ENCODE measurements at regions not wholly inside any gene's neighbourhood (a gene's known extent, or its start where the extent isn't known, plus 50 kb on each side); places are given as distances from the start of the nearest gene placed in this dataset.

DNA sequence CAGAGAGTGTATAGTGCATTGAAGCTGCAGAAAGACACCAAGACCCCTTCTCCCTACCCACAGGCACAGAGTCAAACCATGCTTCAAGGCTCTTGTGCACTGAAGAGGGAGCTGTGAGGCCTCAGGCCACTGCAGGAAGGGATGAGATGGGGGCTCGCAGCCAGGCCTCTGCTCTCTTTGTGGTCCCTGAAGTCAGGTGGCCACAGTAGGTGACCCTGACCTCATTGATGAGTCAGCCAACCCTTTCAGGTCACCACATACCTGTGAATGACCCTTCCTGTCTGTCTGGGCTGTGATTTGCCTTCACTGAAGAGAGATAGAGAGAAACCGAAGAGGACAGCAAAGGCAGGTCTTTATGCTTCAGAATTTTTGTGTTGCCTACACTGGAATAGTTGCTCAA is 372.1 kb downstream of the ACTL7B start:
- H3K4me3 ChIP-seq (ENCODE audit: low read length): no peak overlapping the region
- TF ChIP-seq, protein P1, sequence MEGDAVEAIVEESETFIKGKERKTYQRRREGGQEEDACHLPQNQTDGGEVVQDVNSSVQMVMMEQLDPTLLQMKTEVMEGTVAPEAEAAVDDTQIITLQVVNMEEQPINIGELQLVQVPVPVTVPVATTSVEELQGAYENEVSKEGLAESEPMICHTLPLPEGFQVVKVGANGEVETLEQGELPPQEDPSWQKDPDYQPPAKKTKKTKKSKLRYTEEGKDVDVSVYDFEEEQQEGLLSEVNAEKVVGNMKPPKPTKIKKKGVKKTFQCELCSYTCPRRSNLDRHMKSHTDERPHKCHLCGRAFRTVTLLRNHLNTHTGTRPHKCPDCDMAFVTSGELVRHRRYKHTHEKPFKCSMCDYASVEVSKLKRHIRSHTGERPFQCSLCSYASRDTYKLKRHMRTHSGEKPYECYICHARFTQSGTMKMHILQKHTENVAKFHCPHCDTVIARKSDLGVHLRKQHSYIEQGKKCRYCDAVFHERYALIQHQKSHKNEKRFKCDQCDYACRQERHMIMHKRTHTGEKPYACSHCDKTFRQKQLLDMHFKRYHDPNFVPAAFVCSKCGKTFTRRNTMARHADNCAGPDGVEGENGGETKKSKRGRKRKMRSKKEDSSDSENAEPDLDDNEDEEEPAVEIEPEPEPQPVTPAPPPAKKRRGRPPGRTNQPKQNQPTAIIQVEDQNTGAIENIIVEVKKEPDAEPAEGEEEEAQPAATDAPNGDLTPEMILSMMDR (conservative IDR thresholded peaks at IDR 0.05; ENCODE audit: low read length): no peak

DNA sequence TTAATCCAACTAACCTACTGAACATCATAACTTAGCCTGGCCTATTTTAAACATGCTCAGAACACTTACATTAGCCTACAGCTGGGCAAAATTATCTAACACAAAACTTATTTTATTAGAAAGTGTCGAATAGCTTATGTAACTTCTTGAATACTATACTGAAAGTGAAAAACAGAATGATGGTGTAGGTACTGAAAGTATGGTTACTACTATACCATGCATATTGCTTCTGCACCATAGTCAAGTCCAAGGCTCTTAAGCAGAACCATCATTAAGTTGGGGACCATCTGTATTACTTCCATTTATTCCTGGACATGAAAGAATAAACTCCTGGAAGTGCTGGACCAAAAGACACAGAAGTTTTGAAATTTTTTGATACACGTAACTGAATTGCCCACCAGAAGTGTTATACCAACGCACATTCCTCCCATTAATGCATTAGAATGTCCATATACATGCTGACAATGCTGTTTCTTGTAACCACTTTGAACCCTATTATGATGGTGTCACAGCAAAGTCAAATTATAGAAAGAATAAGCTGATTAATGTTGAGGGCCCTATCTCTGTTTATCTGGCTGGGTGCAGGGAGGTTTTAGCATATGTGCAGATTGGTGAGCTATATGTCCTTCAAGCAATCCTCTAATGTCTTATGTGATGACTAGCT is 375.7 kb downstream of the ACTL7B start:
- DNase-seq (ENCODE audit: low read depth): no peak
- TF ChIP-seq, protein P1 (conservative IDR thresholded peaks at IDR 0.05; ENCODE audit: low read length): no peak
- no peak overlapping the region for H3K4me3 ChIP-seq (ENCODE audit: low read length)

More for the DNA sequence above, 372.1 kb downstream of the ACTL7B start:
- DNase-seq (ENCODE audit: low read depth): no peak

GRCh38 chr9:108478431-108479332 is 377.1 kb downstream of the ACTL7B start:
- 0 out of 2 replicates have a peak overlapping the region, but pooled peaks have one; percentile 13 for H3K4me3 ChIP-seq (ENCODE audit: low read length)
- TF ChIP-seq, protein P1 (conservative IDR thresholded peaks at IDR 0.05; ENCODE audit: low read length): peak; percentile 28; the same call in 1 of the 2 replicates
- DNase-seq (ENCODE audit: low read depth): peak; percentile 92

- no peak overlapping the region for H3K4me3 ChIP-seq (ENCODE audit: low read length)
- TF ChIP-seq, protein P1 (conservative IDR thresholded peaks at IDR 0.05; ENCODE audit: low read length): no peak
- DNase-seq (ENCODE audit: low read depth): peak; percentile 84
These were observed 378.2 kb downstream of the ACTL7B start for GRCh38 chr9:108477529-108478006.

GRCh38 chr9:108476574-108476973 is 379.2 kb downstream of the ACTL7B start:
- TF ChIP-seq, protein P1 (conservative IDR thresholded peaks at IDR 0.05; ENCODE audit: low read length): no peak
- DNase-seq (ENCODE audit: low read depth): no peak

GRCh38 chr9:108475813-108476212 is 380.0 kb downstream of the ACTL7B start:
- no peak for DNase-seq (ENCODE audit: low read depth)
- TF ChIP-seq, protein P1 (conservative IDR thresholded peaks at IDR 0.05; ENCODE audit: low read length): no peak
- no peak overlapping the region for H3K4me3 ChIP-seq (ENCODE audit: low read length)

More at GRCh38 chr9:108476574-108476973, 379.2 kb downstream of the ACTL7B start:
- H3K4me3 ChIP-seq (ENCODE audit: low read length): no peak overlapping the region

Measured in AG10803 (cell line).